Spleen (tissue), 7 donors: ENCODE measurements at regions not wholly inside any gene's neighbourhood (a gene's known extent, or its start where the extent isn't known, plus 50 kb on each side); places are given as distances from the start of the nearest gene placed in this dataset.

Experiments used
- CTCF ChIP-seq, 11 experiments: fragments of 200-600 bp in 7 of 11; fragments of 450-650 bp in 4 of 11; sonication (generic) in 4 of 11; IDR thresholded peaks in 8 of 11; conservative IDR thresholded peaks in 3 of 11; 1 replicate in 7 of 11; 2 replicates in 4 of 11; pipeline versions ENCODE4 v1.4.0 to v1.8.0; 2016 to 2021; ENCODE audit warnings: antibody characterized with exemption in 11 of 11, inconsistent platforms in 4 of 11, mild to moderate bottlenecking in 1 of 11
- POLR2A ChIP-seq, 3 donors: fragments of 450-650 bp; IDR thresholded peaks; one replicate each; pipeline ENCODE4 v1.5.1; 2017; ENCODE audit warnings: antibody characterized with exemption in 3 of 3, mild to moderate bottlenecking in 1 of 3
- donor health status: DM: no; HTN: no; CAD: no; lungs with moderate emphysema.
- donor health status: DM: no; HTN: no; CAD: no.
- donor health status: DM: no; HTN: no; CAD: no.

- no peak for TF ChIP-seq CTCF (IDR thresholded peaks at IDR 0.05 in 8 of 11, conservative IDR thresholded peaks at IDR 0.05 in 3 of 11)
- no peak for TF ChIP-seq POLR2A (IDR thresholded peaks at IDR 0.05)
These were observed 216.5 kb downstream of the EFNB2 start for GRCh38 chr13:106318941-106319411.
